ENCODE measurements at regions not wholly inside any gene's neighbourhood (a gene's known extent, or its start where the extent isn't known, plus 50 kb on each side); places are given as distances from the start of the nearest gene placed in this dataset.

GRCh38 chr2:49219741-49220140 is 65.4 kb upstream of the FSHR start:
- H3K4me3 ChIP-seq (ENCODE audit: low read depth, low read length): no peak overlapping the region
- DNase-seq (ENCODE audit: low read depth): no peak
- TF ChIP-seq CTCF (IDR thresholded peaks at IDR 0.05; ENCODE audit: low read depth, low read length, missing control alignments): no peak

GRCh38 chr2:49210191-49210590 is 55.9 kb upstream of the FSHR start:
- H3K4me3 ChIP-seq (ENCODE audit: low read depth, low read length): no peak overlapping the region
- TF ChIP-seq CTCF (IDR thresholded peaks at IDR 0.05; ENCODE audit: low read depth, low read length, missing control alignments): no peak
- no peak for DNase-seq (ENCODE audit: low read depth)

- no peak overlapping the region for H3K4me3 ChIP-seq (ENCODE audit: low read depth, low read length)
- no peak for DNase-seq (ENCODE audit: low read depth)
- TF ChIP-seq CTCF (IDR thresholded peaks at IDR 0.05; ENCODE audit: low read depth, low read length, missing control alignments): no peak
Observed at GRCh38 chr2:49207204-49207603, 52.9 kb upstream of the FSHR start.
